ENCODE measurements at regions not wholly inside any gene's neighbourhood (a gene's known extent, or its start where the extent isn't known, plus 50 kb on each side); places are given as distances from the start of the nearest gene placed in this dataset.

GRCh38 chr10:37496061-37496460 is 361.3 kb downstream of the ZNF248 start:
- no peak for TF ChIP-seq CTCF (IDR thresholded peaks at IDR 0.05; ENCODE audit: low read length)
- TF ChIP-seq EZH2 (optimal IDR thresholded peaks at IDR 0.05; ENCODE audit: low read depth, low read length), result no peak

Data from MM.1S (cell line).